Retinal pigment epithelial cell (primary cell): ENCODE measurements at regions not wholly inside any gene's neighbourhood (a gene's known extent, or its start where the extent isn't known, plus 50 kb on each side); places are given as distances from the start of the nearest gene placed in this dataset.
A peak's percentile ranks its signal among the peaks of the same experiment; 100 is the strongest.

ENCODE experiments used
- DNase-seq: peaks from one replicate; pipeline ENCODE4 v3.0.0-alpha.2; 2010; ENCODE audit warnings: low read depth
- H3K4me3 ChIP-seq: 2 replicates; pipeline ENCODE4 v1.5.1; 2011; ENCODE audit warnings: mild to moderate bottlenecking, low read length, control low read depth, moderate library complexity
- TF ChIP-seq, protein P1 (sequence below): conservative IDR thresholded peaks from 2 replicates; pipeline ENCODE4 v1.5.1; 2011; ENCODE audit warnings: low read depth, low read length, control low read depth, inconsistent platforms

DNA sequence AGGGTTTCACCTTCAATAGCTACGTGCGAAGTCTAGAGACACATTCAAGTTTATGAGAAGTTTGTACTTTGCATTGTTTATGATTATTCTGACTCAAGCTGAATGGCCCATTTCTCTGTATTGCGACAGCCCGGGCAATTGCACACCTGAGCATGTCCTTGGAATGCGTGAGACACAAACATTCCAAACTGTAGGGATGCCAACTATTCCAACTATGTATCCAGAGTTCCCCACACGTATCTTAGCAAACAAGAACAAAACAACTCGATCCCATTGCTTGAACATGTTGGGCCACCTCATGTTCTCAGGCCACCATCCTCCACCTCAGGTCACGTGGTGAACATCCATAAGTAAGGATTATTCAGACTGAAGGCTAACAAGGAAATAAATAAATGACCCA, 51.4 kb upstream of the EGFR start:
- TF ChIP-seq, protein P1, sequence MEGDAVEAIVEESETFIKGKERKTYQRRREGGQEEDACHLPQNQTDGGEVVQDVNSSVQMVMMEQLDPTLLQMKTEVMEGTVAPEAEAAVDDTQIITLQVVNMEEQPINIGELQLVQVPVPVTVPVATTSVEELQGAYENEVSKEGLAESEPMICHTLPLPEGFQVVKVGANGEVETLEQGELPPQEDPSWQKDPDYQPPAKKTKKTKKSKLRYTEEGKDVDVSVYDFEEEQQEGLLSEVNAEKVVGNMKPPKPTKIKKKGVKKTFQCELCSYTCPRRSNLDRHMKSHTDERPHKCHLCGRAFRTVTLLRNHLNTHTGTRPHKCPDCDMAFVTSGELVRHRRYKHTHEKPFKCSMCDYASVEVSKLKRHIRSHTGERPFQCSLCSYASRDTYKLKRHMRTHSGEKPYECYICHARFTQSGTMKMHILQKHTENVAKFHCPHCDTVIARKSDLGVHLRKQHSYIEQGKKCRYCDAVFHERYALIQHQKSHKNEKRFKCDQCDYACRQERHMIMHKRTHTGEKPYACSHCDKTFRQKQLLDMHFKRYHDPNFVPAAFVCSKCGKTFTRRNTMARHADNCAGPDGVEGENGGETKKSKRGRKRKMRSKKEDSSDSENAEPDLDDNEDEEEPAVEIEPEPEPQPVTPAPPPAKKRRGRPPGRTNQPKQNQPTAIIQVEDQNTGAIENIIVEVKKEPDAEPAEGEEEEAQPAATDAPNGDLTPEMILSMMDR, result no peak
- no peak overlapping the region for H3K4me3 ChIP-seq
- peak; percentile 29 for DNase-seq

DNA sequence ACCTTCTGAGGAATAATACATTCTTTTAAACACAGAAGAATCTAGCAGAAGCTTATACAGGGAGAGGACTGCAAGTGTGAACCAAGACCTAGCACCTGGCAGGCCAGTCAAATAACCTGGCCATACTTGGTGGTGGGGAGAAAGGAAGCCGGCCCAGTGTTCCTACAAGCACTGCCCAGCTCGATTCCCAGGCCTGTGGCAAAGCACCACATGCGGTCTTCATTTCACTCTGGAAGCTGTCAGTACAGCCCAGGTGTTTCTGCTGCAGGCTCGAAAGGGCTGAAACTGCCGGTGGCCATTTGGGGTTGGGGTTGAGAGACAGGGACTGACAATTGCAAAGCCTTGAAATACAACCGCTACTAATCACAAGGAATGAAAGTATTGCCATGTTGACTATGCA, 50.8 kb upstream of the EGFR start:
- H3K4me3 ChIP-seq, result no peak overlapping the region
- no peak for DNase-seq
- TF ChIP-seq, protein P1, result no peak
